HCT116 (cell line): ENCODE measurements at regions not wholly inside any gene's neighbourhood (a gene's known extent, or its start where the extent isn't known, plus 50 kb on each side); places are given as distances from the start of the nearest gene placed in this dataset.

ENCODE experiments used
- ATAC-seq: fragments of 200-7000 bp; cut with Tn5 transposase; 2 replicates; pipeline ENCODE4 v1.9.1; 2020; ENCODE audit warnings: mild to moderate bottlenecking, moderate library complexity
- BruUV-seq: library from RNA; stranded (reverse); fragments of 400-500 nt; replicated peaks from 2 replicates; lab custom pipeline; 2021; lab: Mats Ljungman, UMichigan
- CTCF ChIA-PET: fragments of 300-600 bp; sonication (Branson Sonifier 250); formaldehyde crosslinking; loops from one replicate; lab custom pipeline; 2021; ENCODE audit warnings: antibody characterized with exemption; lab: Charles Lee
- POLR2A ChIA-PET: fragments of 300-600, 350-600 bp; sonication (Branson Sonifier 250); formaldehyde crosslinking; loops from one replicate; lab custom pipeline; 2021; ENCODE audit warnings: antibody characterized with exemption; lab: Charles Lee
- RAD21 ChIA-PET, 2 experiments: fragments of 300-600 bp; sonication (Branson Sonifier 250); formaldehyde crosslinking; loops; one replicate each; lab custom pipeline; 2023; ENCODE audit warnings: low total read pairs in 2 of 2; ENCODE audit not compliant: uncharacterized antibody in 2 of 2, unreplicated experiment in 2 of 2, low non-redundant PET in 1 of 2; lab: Charles Lee
- DNase-seq: peaks from one replicate; pipeline ENCODE4 v3.0.0-alpha.2; 2010; ENCODE audit warnings: low read depth, low spot score
- H2AFZ ChIP-seq: fragments of 200-600 bp; shearing (Covaris generic), sonication (generic); 2 replicates; pipeline ENCODE4 v1.6.1; 2017; ENCODE audit warnings: low read depth, mixed run types, mixed read lengths, antibody characterized with exemption, low read length; ENCODE audit not compliant: poor library complexity, severe bottlenecking
- H3K27ac ChIP-seq: 2 replicates; pipeline ENCODE4 v1.5.1; 2012; ENCODE audit warnings: low read depth, low read length
- H3K27me3 ChIP-seq: fragments of 200-600 bp; sonication (generic); 2 replicates; pipeline ENCODE4 v1.6.1; 2016; ENCODE audit warnings: mixed run types, low read length, mixed read lengths; ENCODE audit not compliant: insufficient read depth
- H3K36me3 ChIP-seq, 2 experiments: fragments of 200-500 bp in 1 of 2; fragments of 200-600 bp in 1 of 2; sonication (Bioruptor generic) in 1 of 2; sonication (generic) in 1 of 2; 2 replicates each; pipeline versions ENCODE4 v1.5.1 to v1.6.1; 2014 to 2016; ENCODE audit warnings: low read length in 2 of 2, inconsistent platforms in 1 of 2, mixed read lengths in 1 of 2, mixed run types in 1 of 2; ENCODE audit not compliant: insufficient read depth in 2 of 2, control insufficient read depth in 1 of 2
- H3K4me1 ChIP-seq, 2 experiments: fragments of 200-600 bp in 1 of 2; sonication (generic) in 1 of 2; 2 replicates each; pipeline versions ENCODE4 v1.5.1 to v1.6.1; 2012 to 2017; ENCODE audit warnings: low read length in 2 of 2, inconsistent platforms in 1 of 2, mild to moderate bottlenecking in 1 of 2, mixed read lengths in 1 of 2, mixed run types in 1 of 2, moderate library complexity in 1 of 2; ENCODE audit not compliant: insufficient read depth in 2 of 2, control insufficient read depth in 1 of 2
- H3K4me2 ChIP-seq: fragments of 200-600 bp; sonication (generic); 2 replicates; pipeline ENCODE4 v1.6.1; 2017; ENCODE audit warnings: mixed run types, low read length, mixed read lengths
- H3K4me3 ChIP-seq, 2 experiments: fragments of 200-600 bp in 1 of 2; sonication (generic) in 1 of 2; replicated peaks in 1 of 2; 2 replicates each; pipeline ENCODE4 v1.5.1; 2011 to 2016; ENCODE audit warnings: low read length in 2 of 2, control low read depth in 1 of 2, low read depth in 1 of 2, mild to moderate bottlenecking in 1 of 2, mixed read lengths in 1 of 2, mixed run types in 1 of 2
- H3K79me2 ChIP-seq: fragments of 200-600 bp; sonication (generic); 2 replicates; pipeline ENCODE4 v1.6.1; 2017; ENCODE audit warnings: mild to moderate bottlenecking, mixed run types, low read length, moderate library complexity, mixed read lengths; ENCODE audit not compliant: insufficient read depth
- H3K9ac ChIP-seq: fragments of 200-600 bp; sonication (generic); 2 replicates; pipeline ENCODE4 v1.6.1; 2016; ENCODE audit warnings: low read length, mixed read lengths
- H3K9me2 ChIP-seq: fragments of 200-600 bp; sonication (generic), shearing (Covaris generic); 2 replicates; pipeline ENCODE4 v1.6.1; 2017; ENCODE audit warnings: mixed run types, mild to moderate bottlenecking, moderate library complexity; ENCODE audit not compliant: insufficient read depth
- H3K9me3 ChIP-seq, 2 experiments: fragments of 200-500 bp in 1 of 2; fragments of 200-600 bp in 1 of 2; sonication (Bioruptor generic) in 1 of 2; sonication (generic) in 1 of 2; 2 replicates each; pipeline ENCODE4 v1.6.1; 2014 to 2017; ENCODE audit warnings: low read length in 2 of 2, mixed read lengths in 2 of 2, inconsistent platforms in 1 of 2, low read depth in 1 of 2, mild to moderate bottlenecking in 1 of 2, mixed run types in 1 of 2, moderate library complexity in 1 of 2; ENCODE audit not compliant: control insufficient read depth in 1 of 2, insufficient read depth in 1 of 2
- H4K20me1 ChIP-seq: fragments of 200-600 bp; sonication (generic), shearing (Covaris generic); 2 replicates; pipeline ENCODE4 v1.6.1; 2017; ENCODE audit warnings: mixed run types, mild to moderate bottlenecking, moderate library complexity; ENCODE audit not compliant: insufficient read depth
- CBX3 ChIP-seq: IDR thresholded peaks from 2 replicates; pipeline ENCODE4 v1.6.1; 2012; ENCODE audit warnings: low read depth
- EGR1 ChIP-seq: IDR thresholded peaks from 2 replicates; pipeline ENCODE4 v1.6.1; 2012; ENCODE audit warnings: low read depth
- ELF1 ChIP-seq: IDR thresholded peaks from 2 replicates; pipeline ENCODE4 v1.6.1; 2012; ENCODE audit warnings: low read depth, borderline replicate concordance
- EZH2 ChIP-seq: fragments of 200-600 bp; sonication (generic); IDR thresholded peaks from 2 replicates; pipeline ENCODE4 v1.6.1; 2017; ENCODE audit warnings: antibody characterized with exemption, mixed run types
- EZH2phosphoT487 ChIP-seq: fragments of 200-600 bp; IDR thresholded peaks from 2 replicates; pipeline ENCODE4 v1.6.1; 2018; ENCODE audit warnings: antibody characterized with exemption, borderline replicate concordance
- FOSL1 ChIP-seq: IDR thresholded peaks from 2 replicates; pipeline ENCODE4 v1.6.1; 2012; ENCODE audit warnings: low read depth
- JUND ChIP-seq: IDR thresholded peaks from 2 replicates; pipeline ENCODE4 v1.6.1; 2012
- POLR2A ChIP-seq: IDR thresholded peaks from 2 replicates; pipeline ENCODE4 v1.7.0; 2011; ENCODE audit warnings: borderline replicate concordance; ENCODE audit not compliant: insufficient read depth, insufficient read length; ENCODE audit errors: extremely low read depth
- RAD21 ChIP-seq: IDR thresholded peaks from 2 replicates; pipeline ENCODE4 v1.6.1; 2012; ENCODE audit warnings: low read depth, mild to moderate bottlenecking
- SIN3A ChIP-seq: IDR thresholded peaks from 2 replicates; pipeline ENCODE4 v1.6.1; 2012; ENCODE audit warnings: low read depth
- SP1 ChIP-seq: IDR thresholded peaks from 2 replicates; pipeline ENCODE4 v1.6.1; 2012; ENCODE audit warnings: low read depth
- SRF ChIP-seq: IDR thresholded peaks from 2 replicates; pipeline ENCODE4 v1.6.1; 2012; ENCODE audit warnings: low read depth
- TCF7L2 ChIP-seq: IDR thresholded peaks from 2 replicates; pipeline ENCODE4 v1.7.0; 2011; ENCODE audit warnings: borderline replicate concordance, inconsistent platforms; ENCODE audit not compliant: insufficient read depth, insufficient read length; ENCODE audit errors: extremely low read depth
- YY1 ChIP-seq: IDR thresholded peaks from 2 replicates; pipeline ENCODE4 v1.6.1; 2011; ENCODE audit warnings: low read length, low read depth, moderate library complexity, mild to moderate bottlenecking; ENCODE audit not compliant: insufficient replicate concordance; ENCODE audit errors: extremely low read depth
- ZFX ChIP-seq: fragments of 450-650 bp; IDR thresholded peaks from 2 replicates; pipeline ENCODE4 v1.6.1; 2017
- ZNF274 ChIP-seq: fragments of 200-500 bp; sonication (Bioruptor generic); IDR thresholded peaks from 2 replicates; pipeline ENCODE4 v1.6.1; 2014; ENCODE audit warnings: mild to moderate bottlenecking, low read depth, low read length, inconsistent platforms
- intact Hi-C: fragments of 100-400 bp; cut with micrococcal nuclease; formaldehyde crosslinking; loops from 2 replicates; pipeline ENCODE4 v1.10.0; 2022
- TF ChIP-seq, protein P1 (sequence below): IDR thresholded peaks from 2 replicates; pipeline ENCODE4 v1.6.1; 2012
- TF ChIP-seq, protein P2 (sequence below): IDR thresholded peaks from 2 replicates; pipeline ENCODE4 v1.6.1; 2012
- TF ChIP-seq, protein P3 (sequence below): IDR thresholded peaks from 2 replicates; pipeline ENCODE4 v1.6.1; 2012; ENCODE audit warnings: low read depth

DNA sequence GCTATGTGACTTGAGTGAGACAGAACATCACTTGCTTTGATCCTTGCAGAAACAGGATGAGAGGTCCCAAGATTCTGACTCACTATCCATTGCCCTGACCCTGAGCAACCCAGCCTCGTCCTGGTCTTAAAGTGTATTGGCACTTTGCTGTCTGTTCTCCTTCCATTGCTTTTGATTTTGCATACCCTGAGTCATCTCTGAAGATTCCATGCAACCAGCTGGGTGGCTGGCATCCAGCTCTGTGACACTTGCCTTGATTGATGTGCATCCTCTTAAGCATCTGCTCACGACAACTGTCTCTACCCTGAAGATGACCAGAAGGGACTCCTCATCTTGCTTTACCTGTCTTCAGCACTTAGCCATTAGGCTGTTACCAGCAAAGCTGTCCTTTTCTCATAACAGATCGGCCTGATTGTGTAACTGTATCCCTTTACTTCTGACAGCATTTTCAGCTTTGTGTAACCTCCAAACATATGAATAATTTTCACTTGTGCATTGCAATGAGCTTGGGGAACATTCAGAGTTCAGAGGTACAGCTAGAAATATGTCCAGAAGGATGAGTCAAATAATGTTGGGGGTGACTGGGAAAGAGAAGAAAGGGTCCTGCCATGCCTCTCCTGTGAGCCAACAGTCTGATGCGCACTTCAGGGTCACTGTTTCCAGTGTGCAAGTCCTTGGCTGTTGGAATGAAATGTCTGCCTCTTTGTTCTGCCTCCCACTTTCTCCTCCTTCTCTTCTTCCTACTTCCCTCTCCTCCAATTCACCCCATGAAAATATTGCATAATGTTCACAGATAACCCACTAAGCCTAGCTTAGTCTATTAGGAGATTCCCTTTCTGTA, 249.7 kb upstream of the OSR1 start:
- Histone ChIP-seq H3K36me3 (no peaks in the 10 kb centered on the region), H3K79me2 (no peaks in the 10 kb centered on the region), H3K27ac (no peak overlapping the region), H3K27me3 (no peaks in the 10 kb centered on the region), H3K4me3 (peak overlapping the region in 1 of 2 experiments; percentile 11; a peak in 1 of 4 replicates), H3K4me1 (peaks cover 8 to 42% of the 10 kb centered on the region in 2 experiments), H3K4me2 (peak overlapping the region; percentile 58), H2AFZ (peak overlapping the region; percentile 67), H3K9me2 (no peaks in the 10 kb centered on the region), H3K9me3 (no peaks in the 10 kb centered on the region), H3K9ac (no peak overlapping the region), H4K20me1 (no peaks in the 10 kb centered on the region)
- DNase-seq (no peak), ATAC-seq (peak; percentile 73)
- ChIA-PET CTCF (no interaction called here), RAD21 (no interaction called here), POLR2A (no interaction called here)
- TF ChIP-seq EZH2 (no peak), JUND (no peak), POLR2A (no peak), SP1 (no peak), TCF7L2 (no peak), SRF (no peak), ELF1 (no peak), EGR1 (no peak), RAD21 (no peak), ZFX (no peak), EZH2phosphoT487 (no peak), FOSL1 (no peak), ZNF274 (no peak), SIN3A (no peak), CBX3 (no peak), YY1 (no peak)
- TF ChIP-seq, protein P1, sequence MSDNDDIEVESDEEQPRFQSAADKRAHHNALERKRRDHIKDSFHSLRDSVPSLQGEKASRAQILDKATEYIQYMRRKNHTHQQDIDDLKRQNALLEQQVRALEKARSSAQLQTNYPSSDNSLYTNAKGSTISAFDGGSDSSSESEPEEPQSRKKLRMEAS: no peak
- TF ChIP-seq, protein P2, sequence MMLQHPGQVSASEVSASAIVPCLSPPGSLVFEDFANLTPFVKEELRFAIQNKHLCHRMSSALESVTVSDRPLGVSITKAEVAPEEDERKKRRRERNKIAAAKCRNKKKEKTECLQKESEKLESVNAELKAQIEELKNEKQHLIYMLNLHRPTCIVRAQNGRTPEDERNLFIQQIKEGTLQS: no peak
- TF ChIP-seq, protein P3, sequence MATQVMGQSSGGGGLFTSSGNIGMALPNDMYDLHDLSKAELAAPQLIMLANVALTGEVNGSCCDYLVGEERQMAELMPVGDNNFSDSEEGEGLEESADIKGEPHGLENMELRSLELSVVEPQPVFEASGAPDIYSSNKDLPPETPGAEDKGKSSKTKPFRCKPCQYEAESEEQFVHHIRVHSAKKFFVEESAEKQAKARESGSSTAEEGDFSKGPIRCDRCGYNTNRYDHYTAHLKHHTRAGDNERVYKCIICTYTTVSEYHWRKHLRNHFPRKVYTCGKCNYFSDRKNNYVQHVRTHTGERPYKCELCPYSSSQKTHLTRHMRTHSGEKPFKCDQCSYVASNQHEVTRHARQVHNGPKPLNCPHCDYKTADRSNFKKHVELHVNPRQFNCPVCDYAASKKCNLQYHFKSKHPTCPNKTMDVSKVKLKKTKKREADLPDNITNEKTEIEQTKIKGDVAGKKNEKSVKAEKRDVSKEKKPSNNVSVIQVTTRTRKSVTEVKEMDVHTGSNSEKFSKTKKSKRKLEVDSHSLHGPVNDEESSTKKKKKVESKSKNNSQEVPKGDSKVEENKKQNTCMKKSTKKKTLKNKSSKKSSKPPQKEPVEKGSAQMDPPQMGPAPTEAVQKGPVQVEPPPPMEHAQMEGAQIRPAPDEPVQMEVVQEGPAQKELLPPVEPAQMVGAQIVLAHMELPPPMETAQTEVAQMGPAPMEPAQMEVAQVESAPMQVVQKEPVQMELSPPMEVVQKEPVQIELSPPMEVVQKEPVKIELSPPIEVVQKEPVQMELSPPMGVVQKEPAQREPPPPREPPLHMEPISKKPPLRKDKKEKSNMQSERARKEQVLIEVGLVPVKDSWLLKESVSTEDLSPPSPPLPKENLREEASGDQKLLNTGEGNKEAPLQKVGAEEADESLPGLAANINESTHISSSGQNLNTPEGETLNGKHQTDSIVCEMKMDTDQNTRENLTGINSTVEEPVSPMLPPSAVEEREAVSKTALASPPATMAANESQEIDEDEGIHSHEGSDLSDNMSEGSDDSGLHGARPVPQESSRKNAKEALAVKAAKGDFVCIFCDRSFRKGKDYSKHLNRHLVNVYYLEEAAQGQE: no peak
- BruUV-seq: no TSS peak
- intact Hi-C loops: no loop called here
